Loucy (cell line): ENCODE measurements at regions not wholly inside any gene's neighbourhood (a gene's known extent, or its start where the extent isn't known, plus 50 kb on each side); places are given as distances from the start of the nearest gene placed in this dataset.

Experiments
- H2AFZ ChIP-seq: fragments of 200-600 bp; sonication (generic); 2 replicates; pipeline ENCODE4 v1.6.0; 2016; ENCODE audit warnings: antibody characterized with exemption, mild to moderate bottlenecking, low read length, moderate library complexity
- H3F3A ChIP-seq: fragments of 200-600 bp; 2 replicates; pipeline ENCODE4 v1.6.0; 2016; ENCODE audit warnings: antibody characterized with exemption, low read depth, mild to moderate bottlenecking
- H3K27me3 ChIP-seq: fragments of 200-600 bp; sonication (generic); 2 replicates; pipeline ENCODE4 v1.6.1; 2014; ENCODE audit warnings: low read length, mild to moderate bottlenecking; ENCODE audit not compliant: insufficient read depth, poor library complexity, severe bottlenecking
- H3K36me3 ChIP-seq: fragments of 200-600 bp; sonication (generic); 2 replicates; pipeline ENCODE4 v1.6.1; 2016; ENCODE audit warnings: low read length; ENCODE audit not compliant: insufficient read depth
- H3K4me1 ChIP-seq: fragments of 200-600 bp; sonication (generic); 2 replicates; pipeline ENCODE4 v1.5.1; 2014; ENCODE audit warnings: low read length, mild to moderate bottlenecking; ENCODE audit not compliant: insufficient read depth, poor library complexity, severe bottlenecking
- H3K4me2 ChIP-seq: fragments of 200-600 bp; sonication (generic); 2 replicates; pipeline ENCODE4 v1.6.0; 2014; ENCODE audit warnings: antibody characterized with exemption, low read length, low read depth, mild to moderate bottlenecking; ENCODE audit not compliant: poor library complexity, severe bottlenecking
- H3K4me3 ChIP-seq: fragments of 200-600 bp; sonication (generic); 2 replicates; pipeline ENCODE4 v1.5.1; 2014; ENCODE audit warnings: low read length, mild to moderate bottlenecking, mixed read lengths; ENCODE audit not compliant: poor library complexity, severe bottlenecking
- H3K79me2 ChIP-seq: fragments of 200-600 bp; sonication (generic); 2 replicates; pipeline ENCODE4 v1.6.1; 2014; ENCODE audit warnings: low read length; ENCODE audit not compliant: insufficient read depth
- H3K9ac ChIP-seq: fragments of 200-600 bp; sonication (generic); 2 replicates; pipeline ENCODE4 v1.6.0; 2014; ENCODE audit warnings: mild to moderate bottlenecking, low read depth, low read length, moderate library complexity; ENCODE audit not compliant: poor library complexity, severe bottlenecking
- H3K9me2 ChIP-seq: fragments of 200-600 bp; sonication (generic); replicated peaks from 2 replicates; pipeline ENCODE4 v1.6.1; 2016; ENCODE audit warnings: low read depth, low read length, mixed read lengths
- H3K9me3 ChIP-seq: fragments of 200-600 bp; sonication (generic); 2 replicates; pipeline ENCODE4 v1.6.1; 2014; ENCODE audit warnings: mild to moderate bottlenecking, antibody characterized with exemption, low read length, low read depth; ENCODE audit not compliant: insufficient read depth
- H4K20me1 ChIP-seq: fragments of 200-600 bp; sonication (generic); 2 replicates; pipeline ENCODE4 v1.6.0; 2014; ENCODE audit warnings: antibody characterized with exemption, low read length, mild to moderate bottlenecking; ENCODE audit not compliant: insufficient read depth, poor library complexity, severe bottlenecking
- EZH2phosphoT487 ChIP-seq: fragments of 200-600 bp; IDR thresholded peaks from 2 replicates; pipeline ENCODE4 v1.6.1; 2018; ENCODE audit warnings: antibody characterized with exemption, mild to moderate bottlenecking, moderate library complexity, borderline replicate concordance
- TF ChIP-seq, protein P1 (sequence below): fragments of 200-600 bp; sonication (generic); conservative IDR thresholded peaks from 2 replicates; pipeline ENCODE4 v1.5.1; 2014; ENCODE audit warnings: mild to moderate bottlenecking, antibody characterized with exemption, low read length

DNA sequence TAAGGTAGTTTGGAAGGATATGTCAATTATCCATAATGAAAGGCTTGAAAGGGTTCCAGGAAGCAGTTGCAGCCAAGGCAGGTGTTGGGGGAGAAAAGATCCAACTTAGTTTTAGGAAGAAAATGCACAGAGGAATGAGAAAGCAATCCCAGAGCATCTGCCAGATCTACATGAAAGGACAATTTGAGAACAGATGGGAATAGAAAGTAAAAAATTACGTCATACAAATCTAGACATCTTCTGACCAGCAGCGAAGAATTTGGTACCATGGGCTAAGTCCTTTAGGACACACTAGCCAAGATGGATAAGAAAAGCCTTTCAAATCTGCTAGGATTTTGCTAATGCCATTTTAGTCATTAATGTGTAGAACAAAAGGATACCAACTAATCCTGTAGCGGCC is 244.1 kb upstream of the PRR16 start:
- no peak for TF ChIP-seq EZH2phosphoT487
- TF ChIP-seq, protein P1, sequence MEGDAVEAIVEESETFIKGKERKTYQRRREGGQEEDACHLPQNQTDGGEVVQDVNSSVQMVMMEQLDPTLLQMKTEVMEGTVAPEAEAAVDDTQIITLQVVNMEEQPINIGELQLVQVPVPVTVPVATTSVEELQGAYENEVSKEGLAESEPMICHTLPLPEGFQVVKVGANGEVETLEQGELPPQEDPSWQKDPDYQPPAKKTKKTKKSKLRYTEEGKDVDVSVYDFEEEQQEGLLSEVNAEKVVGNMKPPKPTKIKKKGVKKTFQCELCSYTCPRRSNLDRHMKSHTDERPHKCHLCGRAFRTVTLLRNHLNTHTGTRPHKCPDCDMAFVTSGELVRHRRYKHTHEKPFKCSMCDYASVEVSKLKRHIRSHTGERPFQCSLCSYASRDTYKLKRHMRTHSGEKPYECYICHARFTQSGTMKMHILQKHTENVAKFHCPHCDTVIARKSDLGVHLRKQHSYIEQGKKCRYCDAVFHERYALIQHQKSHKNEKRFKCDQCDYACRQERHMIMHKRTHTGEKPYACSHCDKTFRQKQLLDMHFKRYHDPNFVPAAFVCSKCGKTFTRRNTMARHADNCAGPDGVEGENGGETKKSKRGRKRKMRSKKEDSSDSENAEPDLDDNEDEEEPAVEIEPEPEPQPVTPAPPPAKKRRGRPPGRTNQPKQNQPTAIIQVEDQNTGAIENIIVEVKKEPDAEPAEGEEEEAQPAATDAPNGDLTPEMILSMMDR = no peak

DNA sequence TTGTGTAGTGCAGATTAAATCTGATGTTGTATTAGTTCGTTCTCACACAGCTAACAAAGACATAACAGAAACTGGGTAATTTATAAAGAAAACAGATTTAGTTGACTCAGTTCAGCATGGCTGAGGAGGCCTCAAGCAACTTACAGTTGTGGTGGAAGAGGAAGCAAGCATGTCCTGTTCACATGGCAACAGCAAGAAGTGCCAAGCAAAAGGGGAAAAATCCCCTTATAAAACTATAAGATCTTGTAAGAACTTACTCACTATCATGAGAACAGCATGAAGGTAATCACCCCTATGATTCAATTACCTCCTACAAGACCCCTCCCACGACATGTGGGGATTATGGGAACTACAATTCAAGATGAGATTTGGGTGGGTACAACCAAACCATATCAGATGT is 238.6 kb upstream of the PRR16 start:
- Histone ChIP-seq H3K79me2 (no peaks in the 10 kb centered on the region), H4K20me1 (no peaks in the 10 kb centered on the region), H3K4me2 (no peak overlapping the region), H3K9ac (no peak overlapping the region), H3K4me1 (no peaks in the 10 kb centered on the region), H2AFZ (no peak overlapping the region), H3K27me3 (no peaks in the 10 kb centered on the region), H3K9me3 (no peaks in the 10 kb centered on the region), H3F3A (no peaks in the 10 kb centered on the region), H3K9me2 (no peaks in the 10 kb centered on the region), H3K36me3 (no peaks in the 10 kb centered on the region), H3K4me3 (no peak overlapping the region)
- no peak for TF ChIP-seq EZH2phosphoT487
- TF ChIP-seq, protein P1 = no peak

More for the DNA sequence above, 244.1 kb upstream of the PRR16 start:
- no peaks in the 10 kb centered on the region for H3K27me3 ChIP-seq
- no peaks in the 10 kb centered on the region for H4K20me1 ChIP-seq
- no peak overlapping the region for H2AFZ ChIP-seq
- no peaks in the 10 kb centered on the region for H3K9me3 ChIP-seq
- no peak overlapping the region for H3K9ac ChIP-seq
- no peaks in the 10 kb centered on the region for H3K36me3 ChIP-seq
- H3K4me3 ChIP-seq = no peak overlapping the region
- H3K9me2 ChIP-seq = no peaks in the 10 kb centered on the region
- H3K4me1 ChIP-seq = no peaks in the 10 kb centered on the region
- no peaks in the 10 kb centered on the region for H3F3A ChIP-seq
- no peak overlapping the region for H3K4me2 ChIP-seq
- no peaks in the 10 kb centered on the region for H3K79me2 ChIP-seq

DNA sequence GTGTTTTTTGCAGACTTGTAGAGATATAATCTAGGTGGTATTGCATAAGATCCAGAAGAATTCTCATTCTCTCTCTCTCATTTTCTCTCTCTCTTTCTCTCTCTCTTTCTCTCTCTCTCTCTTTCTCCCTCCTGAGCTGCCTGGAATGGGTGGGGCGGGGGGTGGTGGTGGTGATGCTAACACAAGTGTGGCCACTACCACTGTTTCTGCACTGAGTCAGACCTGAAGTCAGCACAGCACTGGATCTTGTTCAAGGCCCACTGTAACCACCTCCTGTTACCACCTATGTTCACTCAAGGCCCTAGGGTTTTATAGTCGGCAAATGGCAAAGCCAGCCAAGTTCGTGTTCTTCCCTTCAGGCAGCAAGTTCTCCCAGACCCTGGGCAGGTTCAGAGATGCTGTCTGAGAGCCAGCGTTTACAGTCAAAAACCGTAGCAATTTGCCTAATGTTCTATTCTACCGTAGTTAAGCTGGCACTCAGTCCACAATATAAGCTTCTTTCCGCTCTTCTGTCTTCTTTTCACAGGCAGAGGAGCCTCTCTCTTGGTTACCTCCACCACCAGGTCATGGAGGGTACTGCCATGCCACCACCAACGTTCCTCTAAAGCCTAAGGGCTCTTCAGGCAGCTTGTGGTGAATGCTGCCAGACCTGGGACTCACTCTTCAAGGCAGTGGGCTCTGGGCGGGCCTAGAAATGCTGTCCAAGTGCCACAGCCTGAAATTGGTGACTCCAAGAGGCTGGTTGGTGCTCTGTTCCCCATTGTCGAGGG is 235.7 kb upstream of the PRR16 start:
- TF ChIP-seq, protein P1 = no peak
- no peak for TF ChIP-seq EZH2phosphoT487
- Histone ChIP-seq H3K9me2 (no peaks in the 10 kb centered on the region), H3K36me3 (no peaks in the 10 kb centered on the region)

More for the DNA sequence above, 235.7 kb upstream of the PRR16 start:
- Histone ChIP-seq H3K9ac (no peak overlapping the region), H3K9me3 (no peaks in the 10 kb centered on the region), H3K4me1 (no peaks in the 10 kb centered on the region), H3K4me3 (no peak overlapping the region), H3K4me2 (no peak overlapping the region), H2AFZ (no peak overlapping the region), H3K27me3 (no peaks in the 10 kb centered on the region), H4K20me1 (no peaks in the 10 kb centered on the region), H3F3A (no peaks in the 10 kb centered on the region), H3K79me2 (no peaks in the 10 kb centered on the region)
